ENCODE measurements at regions not wholly inside any gene's neighbourhood (a gene's known extent, or its start where the extent isn't known, plus 50 kb on each side); places are given as distances from the start of the nearest gene placed in this dataset.

- no peaks in the 10 kb centered on the region for H3K27me3 ChIP-seq
- H3K4me1 ChIP-seq = no peaks in the 10 kb centered on the region
- intact Hi-C loops (cut with DNase I) = no loop called here
- no peak overlapping the region for H3K27ac ChIP-seq
- DNase-seq = no peak
- TF ChIP-seq POLR2A (IDR thresholded peaks at IDR 0.05) (no peak), POLR2AphosphoS5 (IDR thresholded peaks at IDR 0.05) (no peak), EP300 (IDR thresholded peaks at IDR 0.05) (no peak)
- TF ChIP-seq, protein P1, sequence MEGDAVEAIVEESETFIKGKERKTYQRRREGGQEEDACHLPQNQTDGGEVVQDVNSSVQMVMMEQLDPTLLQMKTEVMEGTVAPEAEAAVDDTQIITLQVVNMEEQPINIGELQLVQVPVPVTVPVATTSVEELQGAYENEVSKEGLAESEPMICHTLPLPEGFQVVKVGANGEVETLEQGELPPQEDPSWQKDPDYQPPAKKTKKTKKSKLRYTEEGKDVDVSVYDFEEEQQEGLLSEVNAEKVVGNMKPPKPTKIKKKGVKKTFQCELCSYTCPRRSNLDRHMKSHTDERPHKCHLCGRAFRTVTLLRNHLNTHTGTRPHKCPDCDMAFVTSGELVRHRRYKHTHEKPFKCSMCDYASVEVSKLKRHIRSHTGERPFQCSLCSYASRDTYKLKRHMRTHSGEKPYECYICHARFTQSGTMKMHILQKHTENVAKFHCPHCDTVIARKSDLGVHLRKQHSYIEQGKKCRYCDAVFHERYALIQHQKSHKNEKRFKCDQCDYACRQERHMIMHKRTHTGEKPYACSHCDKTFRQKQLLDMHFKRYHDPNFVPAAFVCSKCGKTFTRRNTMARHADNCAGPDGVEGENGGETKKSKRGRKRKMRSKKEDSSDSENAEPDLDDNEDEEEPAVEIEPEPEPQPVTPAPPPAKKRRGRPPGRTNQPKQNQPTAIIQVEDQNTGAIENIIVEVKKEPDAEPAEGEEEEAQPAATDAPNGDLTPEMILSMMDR (IDR thresholded peaks at IDR 0.05) = no peak
- no peaks in the 10 kb centered on the region for H3K9me3 ChIP-seq
- no peaks in the 10 kb centered on the region for H3K36me3 ChIP-seq
- no peak overlapping the region for H3K4me3 ChIP-seq
These were observed 725.8 kb upstream of the POM121L12 start for GRCh38 chr7:52309631-52310030.

DNA sequence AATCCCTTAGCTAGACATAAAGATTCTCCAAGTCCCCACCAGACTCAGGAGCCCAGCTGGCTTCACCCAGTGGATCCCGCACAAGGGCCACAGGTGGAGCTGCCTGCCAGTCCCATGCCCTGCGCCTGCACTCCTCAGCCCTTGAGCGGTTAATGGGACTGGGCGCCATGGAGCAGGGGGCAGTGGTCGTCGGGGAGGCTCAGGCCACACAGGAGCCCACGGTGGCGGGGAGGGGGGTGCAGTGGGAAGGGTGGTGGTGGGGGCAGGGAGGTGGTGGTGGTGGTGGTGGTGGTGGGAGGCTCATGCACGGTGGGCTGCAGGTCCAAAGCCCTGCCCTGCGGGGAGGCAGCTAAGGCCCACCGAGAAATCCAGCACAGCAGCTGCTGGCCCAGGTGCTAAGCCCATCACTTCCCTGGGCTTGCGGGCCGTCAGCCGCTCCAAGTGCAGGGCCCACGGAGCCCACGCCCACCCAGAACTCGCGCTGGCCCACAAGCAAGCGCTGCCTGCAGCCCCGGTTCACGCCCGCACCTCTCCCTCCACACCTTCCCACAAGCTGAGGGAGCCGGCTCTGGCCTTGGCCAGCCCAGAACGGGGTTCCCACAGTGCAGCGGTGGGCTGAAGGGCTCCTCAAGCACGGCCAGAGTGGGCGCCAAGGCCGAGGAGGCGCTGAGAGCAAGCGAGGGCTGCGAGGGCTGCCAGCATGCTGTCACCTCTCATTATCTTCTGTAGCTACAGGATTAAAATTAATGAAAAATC lies 732.5 kb upstream of the POM121L12 start:
- TF ChIP-seq POLR2A (IDR thresholded peaks at IDR 0.05) = no peak
- TF ChIP-seq, protein P1 (IDR thresholded peaks at IDR 0.05) = no peak
- no peak for TF ChIP-seq POLR2AphosphoS5 (IDR thresholded peaks at IDR 0.05)
- no peak for TF ChIP-seq EP300 (IDR thresholded peaks at IDR 0.05)
- intact Hi-C loops (cut with DNase I) = no loop called here
- no peaks in the 10 kb centered on the region for H3K4me1 ChIP-seq
- no peaks in the 10 kb centered on the region for H3K27me3 ChIP-seq
- no peaks in the 10 kb centered on the region for H3K36me3 ChIP-seq
- H3K9me3 ChIP-seq = no peaks in the 10 kb centered on the region
- DNase-seq = no peak
- no peak overlapping the region for H3K4me3 ChIP-seq
- WGBS, 2 donors = 89 to 94% methylated on average over 31 of the region's 31 CpGs
- no peak overlapping the region for H3K27ac ChIP-seq

DNA sequence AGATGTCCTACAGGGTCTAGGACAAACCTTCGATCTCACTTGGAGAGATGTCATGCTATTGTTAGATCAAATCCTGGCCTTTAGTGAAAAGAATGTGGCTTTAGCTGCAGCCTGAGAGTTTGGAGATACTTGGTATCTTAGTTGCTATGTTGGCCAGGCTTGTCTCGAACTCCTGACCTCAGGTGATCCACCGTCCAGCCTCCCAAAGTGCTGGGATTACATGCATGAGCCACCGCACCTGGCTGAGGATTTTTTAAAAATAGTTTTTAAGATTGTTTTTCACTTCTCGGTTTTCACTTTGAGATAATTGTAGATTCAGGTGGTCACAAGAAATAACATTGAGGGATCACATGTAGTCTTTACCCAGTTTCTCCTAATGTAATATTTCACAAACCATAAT lies 738.3 kb upstream of the POM121L12 start:
- Histone ChIP-seq H3K27ac (no peak overlapping the region), H3K4me3 (no peak overlapping the region), H3K27me3 (no peaks in the 10 kb centered on the region), H3K4me1 (no peaks in the 10 kb centered on the region), H3K9me3 (peaks cover 0 to 6% (median 0%) of the 10 kb centered on the region in 4 donors), H3K36me3 (no peaks in the 10 kb centered on the region)
- intact Hi-C loops (cut with DNase I) = no loop called here
- no peak for DNase-seq
- TF ChIP-seq EP300 (IDR thresholded peaks at IDR 0.05) = no peak
- TF ChIP-seq, protein P1 (IDR thresholded peaks at IDR 0.05) = no peak
- no peak for TF ChIP-seq POLR2AphosphoS5 (IDR thresholded peaks at IDR 0.05)
- TF ChIP-seq POLR2A (IDR thresholded peaks at IDR 0.05) = no peak
- WGBS, 2 donors = 83 to 87% methylated on average over 5 of the region's 5 CpGs

- intact Hi-C loops (cut with DNase I) = no loop called here
- no peak overlapping the region for H3K4me3 ChIP-seq
- H3K27me3 ChIP-seq = no peaks in the 10 kb centered on the region
- H3K9me3 ChIP-seq = peaks cover 0 to 6% (median 0%) of the 10 kb centered on the region in 4 donors
- H3K27ac ChIP-seq = no peak overlapping the region
- no peaks in the 10 kb centered on the region for H3K4me1 ChIP-seq
- no peak for DNase-seq
- TF ChIP-seq POLR2A (IDR thresholded peaks at IDR 0.05) (no peak), EP300 (IDR thresholded peaks at IDR 0.05) (no peak), POLR2AphosphoS5 (IDR thresholded peaks at IDR 0.05) (no peak)
- TF ChIP-seq, protein P1 (IDR thresholded peaks at IDR 0.05) = no peak
- H3K36me3 ChIP-seq = no peaks in the 10 kb centered on the region
- WGBS, 2 donors = 82 to 92% methylated on average over 7 of the region's 7 CpGs
These were observed 740.5 kb upstream of the POM121L12 start for GRCh38 chr7:52294942-52295341.

- 74 to 75% methylated on average over 2 of the region's 2 CpGs for WGBS, 2 donors
These were observed 746.2 kb upstream of the POM121L12 start for GRCh38 chr7:52289247-52289646.

More at GRCh38 chr7:52289247-52289646, 746.2 kb upstream of the POM121L12 start:
- no peak for DNase-seq
- intact Hi-C loops (cut with DNase I) = no loop called here
- no peaks in the 10 kb centered on the region for H3K27me3 ChIP-seq
- H3K36me3 ChIP-seq = no peaks in the 10 kb centered on the region
- no peak for TF ChIP-seq EP300 (IDR thresholded peaks at IDR 0.05)
- TF ChIP-seq POLR2A (IDR thresholded peaks at IDR 0.05) = no peak
- TF ChIP-seq POLR2AphosphoS5 (IDR thresholded peaks at IDR 0.05) = no peak
- TF ChIP-seq, protein P1 (IDR thresholded peaks at IDR 0.05) = no peak
- H3K9me3 ChIP-seq = no peaks in the 10 kb centered on the region
- H3K4me1 ChIP-seq = no peaks in the 10 kb centered on the region
- no peak overlapping the region for H3K27ac ChIP-seq
- H3K4me3 ChIP-seq = no peak overlapping the region

All from sigmoid colon (tissue), 6 donors.